Neural cell (in vitro differentiated cells): ENCODE measurements at regions not wholly inside any gene's neighbourhood (a gene's known extent, or its start where the extent isn't known, plus 50 kb on each side); places are given as distances from the start of the nearest gene placed in this dataset.

Experiments used
- CTCF ChIP-seq: fragments of 450-650 bp; IDR thresholded peaks from 2 replicates; pipeline ENCODE4 v1.5.1; 2014; ENCODE audit warnings: antibody characterized with exemption, mild to moderate bottlenecking, moderate library complexity; ENCODE audit not compliant: poor library complexity, severe bottlenecking
- EP300 ChIP-seq: fragments of 450-650 bp; conservative IDR thresholded peaks from 2 replicates; pipeline ENCODE4 v1.6.1; 2014; ENCODE audit warnings: antibody characterized with exemption, mild to moderate bottlenecking, moderate library complexity; ENCODE audit not compliant: poor library complexity, severe bottlenecking
- POLR2AphosphoS5 ChIP-seq: IDR thresholded peaks from 2 replicates; pipeline ENCODE4 v1.6.1; 2012
- RAD21 ChIP-seq: fragments of 450-650 bp; conservative IDR thresholded peaks from 2 replicates; pipeline ENCODE4 v1.6.1; 2014; ENCODE audit warnings: antibody characterized with exemption, mild to moderate bottlenecking, moderate library complexity
- REST ChIP-seq: IDR thresholded peaks from 2 replicates; pipeline ENCODE4 v1.6.1; 2012; ENCODE audit warnings: borderline replicate concordance
- SMC3 ChIP-seq: fragments of 450-650 bp; conservative IDR thresholded peaks from 2 replicates; pipeline ENCODE4 v1.6.1; 2014; ENCODE audit warnings: antibody characterized with exemption, mild to moderate bottlenecking, moderate library complexity; ENCODE audit not compliant: poor library complexity
- TAF1 ChIP-seq: IDR thresholded peaks from 2 replicates; pipeline ENCODE4 v1.6.1; 2012; ENCODE audit warnings: low read depth

- TF ChIP-seq POLR2AphosphoS5 = no peak
- TF ChIP-seq CTCF = no peak
- TF ChIP-seq EP300 = no peak
- no peak for TF ChIP-seq REST
- TF ChIP-seq TAF1 = no peak
- no peak for TF ChIP-seq SMC3
- TF ChIP-seq RAD21 = no peak
Observed at GRCh38 chr5:21185536-21185935, 1197.5 kb upstream of the CDH18 start.
